Breast epithelium (tissue), 4 donors: ENCODE measurements at regions not wholly inside any gene's neighbourhood (a gene's known extent, or its start where the extent isn't known, plus 50 kb on each side); places are given as distances from the start of the nearest gene placed in this dataset.
"Not testable (repeated sequence)": the region's sequence is repeated elsewhere in the genome, so short reads cannot be mapped to it uniquely, and the experiment has no call there.

Experiments used
- DNase-seq, 2 donors: peaks; one replicate each; pipeline ENCODE4 v3.0.0-alpha.2; 2019; ENCODE audit warnings: low spot score in 2 of 2
- H3K27ac ChIP-seq, 2 donors: fragments of 200-600 bp; sonication (generic) in 1 of 2; one replicate each; pipeline ENCODE4 v1.5.1; 2016 to 2019; ENCODE audit warnings: mild to moderate bottlenecking in 1 of 2
- H3K27me3 ChIP-seq, 2 donors: fragments of 200-600 bp; sonication (generic) in 1 of 2; one replicate each; pipeline versions ENCODE4 v1.5.1 to v1.6.0; 2017 to 2019; ENCODE audit warnings: control low read depth in 1 of 2, mild to moderate bottlenecking in 1 of 2
- H3K36me3 ChIP-seq: fragments of 200-600 bp; one replicate; pipeline ENCODE4 v1.5.1; 2019
- H3K4me1 ChIP-seq, 2 donors: fragments of 200-600 bp; sonication (generic); one replicate each; pipeline ENCODE4 v1.5.1; 2016 to 2019; ENCODE audit warnings: control low read depth in 1 of 2
- H3K4me3 ChIP-seq, 3 donors: fragments of 200-600 bp; sonication (generic); 1 replicate in 2 of 3; 2 replicates in 1 of 3; pipeline ENCODE4 v1.5.1; 2016 to 2019; ENCODE audit warnings: mild to moderate bottlenecking in 3 of 3, moderate library complexity in 2 of 3
- H3K9me3 ChIP-seq, 2 donors: fragments of 200-600 bp; sonication (generic) in 1 of 2; one replicate each; pipeline ENCODE4 v1.5.1; 2016 to 2019; ENCODE audit warnings: control low read depth in 1 of 2
- POLR2A ChIP-seq: fragments of 450-650 bp; IDR thresholded peaks from one replicate; pipeline ENCODE4 v1.6.1; 2016; ENCODE audit warnings: antibody characterized with exemption, mild to moderate bottlenecking, moderate library complexity
- POLR2AphosphoS5 ChIP-seq, 3 donors: sonication (generic); formaldehyde crosslinking; IDR thresholded peaks; one replicate each; pipeline ENCODE4 v1.6.1; 2017; ENCODE audit warnings: antibody characterized with exemption in 3 of 3
- intact Hi-C: fragments of 100-400 bp; cut with DNase I; formaldehyde crosslinking; loops from one replicate; pipeline ENCODE4 v1.15.1; 2023; ENCODE audit warnings: low total_unique reads
- TF ChIP-seq, protein P1 (sequence below), 3 donors: fragments of 450-650 bp; IDR thresholded peaks; one replicate each; pipeline ENCODE4 v1.5.1; 2016 to 2017; ENCODE audit warnings: antibody characterized with exemption in 3 of 3, mild to moderate bottlenecking in 3 of 3, moderate library complexity in 3 of 3

DNA sequence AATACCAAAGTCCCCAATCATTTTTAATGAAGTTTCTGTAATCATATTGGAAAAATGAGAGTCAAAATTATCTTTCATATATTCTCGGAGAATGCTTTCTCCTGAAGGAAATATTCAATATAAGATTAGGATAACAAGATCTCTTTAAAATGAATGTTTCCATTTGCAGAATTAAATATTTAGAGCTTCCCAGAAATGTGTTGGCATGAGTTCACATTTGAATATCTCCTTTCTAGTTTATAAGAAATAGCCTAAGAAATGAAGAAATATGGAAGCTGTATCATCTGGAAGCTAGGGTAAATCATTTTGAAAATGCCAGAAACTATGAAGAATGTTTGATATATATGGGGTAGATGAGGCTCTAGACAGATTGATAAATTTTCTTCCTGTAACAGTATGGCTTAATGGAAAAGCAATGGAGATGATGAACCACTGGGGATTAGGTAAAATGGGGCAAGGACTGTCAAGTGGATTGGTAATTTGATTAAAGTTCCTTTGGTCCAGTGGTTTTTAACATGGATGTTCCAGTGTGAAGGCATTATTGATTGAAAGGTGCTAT lies 184.6 kb upstream of the ZNF804A start:
- intact Hi-C loops = no loop called here
- Histone ChIP-seq H3K4me3 (no peak overlapping the region), H3K27ac (no peak overlapping the region), H3K9me3 (no peaks in the 10 kb centered on the region), H3K27me3 (no peaks in the 10 kb centered on the region), H3K36me3 (no peaks in the 10 kb centered on the region), H3K4me1 (no peaks in the 10 kb centered on the region)
- no peak for DNase-seq
- TF ChIP-seq, protein P1, sequence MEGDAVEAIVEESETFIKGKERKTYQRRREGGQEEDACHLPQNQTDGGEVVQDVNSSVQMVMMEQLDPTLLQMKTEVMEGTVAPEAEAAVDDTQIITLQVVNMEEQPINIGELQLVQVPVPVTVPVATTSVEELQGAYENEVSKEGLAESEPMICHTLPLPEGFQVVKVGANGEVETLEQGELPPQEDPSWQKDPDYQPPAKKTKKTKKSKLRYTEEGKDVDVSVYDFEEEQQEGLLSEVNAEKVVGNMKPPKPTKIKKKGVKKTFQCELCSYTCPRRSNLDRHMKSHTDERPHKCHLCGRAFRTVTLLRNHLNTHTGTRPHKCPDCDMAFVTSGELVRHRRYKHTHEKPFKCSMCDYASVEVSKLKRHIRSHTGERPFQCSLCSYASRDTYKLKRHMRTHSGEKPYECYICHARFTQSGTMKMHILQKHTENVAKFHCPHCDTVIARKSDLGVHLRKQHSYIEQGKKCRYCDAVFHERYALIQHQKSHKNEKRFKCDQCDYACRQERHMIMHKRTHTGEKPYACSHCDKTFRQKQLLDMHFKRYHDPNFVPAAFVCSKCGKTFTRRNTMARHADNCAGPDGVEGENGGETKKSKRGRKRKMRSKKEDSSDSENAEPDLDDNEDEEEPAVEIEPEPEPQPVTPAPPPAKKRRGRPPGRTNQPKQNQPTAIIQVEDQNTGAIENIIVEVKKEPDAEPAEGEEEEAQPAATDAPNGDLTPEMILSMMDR (IDR thresholded peaks at IDR 0.05) = no peak
- no peak for TF ChIP-seq POLR2A

DNA sequence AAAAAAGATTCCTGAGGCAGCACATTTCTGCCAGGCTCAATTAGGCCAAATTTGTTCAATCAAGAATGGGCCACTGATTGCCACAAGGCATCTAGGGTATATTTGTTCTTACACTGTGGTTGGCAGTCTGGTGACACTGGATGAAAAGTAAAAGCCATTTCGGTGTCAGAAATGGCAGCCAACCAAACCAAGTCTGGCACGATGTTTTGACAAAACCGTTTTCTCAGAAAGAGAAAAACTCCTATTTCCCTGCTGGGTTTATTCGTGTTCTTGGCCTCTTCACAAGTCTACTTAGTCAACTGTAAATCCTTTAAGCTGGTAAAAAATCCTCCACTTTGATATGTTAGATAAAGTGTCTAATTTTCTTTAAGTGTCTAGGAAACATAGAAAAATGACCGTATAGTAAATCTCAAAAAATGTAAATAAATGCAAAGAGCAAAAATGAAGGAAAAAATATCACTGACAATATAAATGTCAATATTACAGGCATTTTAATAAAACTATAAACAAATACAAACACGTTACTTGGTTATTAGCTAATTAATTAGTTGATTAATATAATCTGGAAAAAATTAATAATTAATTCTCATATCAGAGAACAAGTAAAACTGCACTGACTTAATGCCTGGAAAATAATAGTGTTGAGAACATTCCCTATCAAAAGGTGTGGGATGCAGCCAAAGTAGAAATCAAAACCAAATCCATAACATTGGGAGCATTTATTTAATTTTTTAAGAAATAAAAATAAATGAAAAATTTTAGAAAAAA lies 182.0 kb upstream of the ZNF804A start:
- H3K4me1 ChIP-seq = no peaks in the 10 kb centered on the region
- TF ChIP-seq, protein P1 (IDR thresholded peaks at IDR 0.05) = no peak
- no peak for TF ChIP-seq POLR2A
- no peak for TF ChIP-seq POLR2AphosphoS5 (IDR thresholded peaks at IDR 0.05)
- no peak for DNase-seq
- H3K9me3 ChIP-seq = no peaks in the 10 kb centered on the region
- no peak overlapping the region for H3K27ac ChIP-seq
- no peak overlapping the region for H3K4me3 ChIP-seq
- intact Hi-C loops = no loop called here
- no peaks in the 10 kb centered on the region for H3K27me3 ChIP-seq
- no peaks in the 10 kb centered on the region for H3K36me3 ChIP-seq

- Histone ChIP-seq H3K9me3 (no peaks in the 10 kb centered on the region), H3K27ac (no peak overlapping the region), H3K36me3 (no peaks in the 10 kb centered on the region), H3K27me3 (no peaks in the 10 kb centered on the region), H3K4me1 (no peaks in the 10 kb centered on the region), H3K4me3 (no peak overlapping the region)
- intact Hi-C loops = no loop called here
- TF ChIP-seq POLR2A (no peak), POLR2AphosphoS5 (IDR thresholded peaks at IDR 0.05) (no peak)
- TF ChIP-seq, protein P1 (IDR thresholded peaks at IDR 0.05) = no peak
- DNase-seq = no peak
Measured at GRCh38 chr2:184419744-184420143, 178.6 kb upstream of the ZNF804A start.

DNA sequence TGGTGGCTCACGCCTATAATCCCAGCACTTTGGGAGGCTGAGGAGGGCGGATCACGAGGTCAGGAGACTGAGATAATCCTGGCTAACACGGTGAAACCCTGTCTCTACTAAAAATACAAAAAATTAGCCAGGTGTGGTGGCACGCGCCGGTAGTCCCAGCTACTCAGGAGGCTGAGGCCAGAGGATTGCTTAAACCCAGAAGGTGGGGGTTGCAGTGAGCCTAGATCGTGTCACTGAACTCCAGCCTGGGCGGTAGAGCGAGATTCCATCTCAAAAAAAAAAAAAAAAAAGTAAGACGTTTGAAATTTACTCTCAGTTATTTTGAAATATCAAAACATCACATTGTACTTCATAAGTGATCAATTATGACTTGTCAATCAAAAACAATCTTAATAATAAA lies 176.9 kb upstream of the ZNF804A start:
- H3K36me3 ChIP-seq, H3K27ac ChIP-seq, H3K4me3 ChIP-seq, DNase-seq, H3K9me3 ChIP-seq, H3K4me1 ChIP-seq, H3K27me3 ChIP-seq, intact Hi-C loops: not testable (repeated sequence)

DNA sequence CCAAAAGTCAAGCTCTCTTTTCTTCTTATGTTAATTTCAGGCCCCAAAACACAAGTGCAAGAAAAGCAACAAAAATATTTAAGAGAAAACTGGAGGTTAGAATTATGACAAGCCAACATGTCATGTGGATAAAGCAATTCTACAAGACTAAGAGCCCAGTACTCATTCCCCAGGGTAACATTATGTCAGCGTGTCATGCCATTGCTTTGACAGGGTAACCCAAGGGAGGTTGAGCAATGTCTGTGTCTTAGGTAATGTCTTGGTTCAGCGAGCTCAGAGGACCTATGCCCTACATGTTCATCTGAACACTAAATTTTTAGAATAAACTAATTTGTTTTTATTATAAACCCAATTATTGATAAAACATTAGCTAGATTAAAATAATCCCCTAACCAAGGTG lies 173.2 kb upstream of the ZNF804A start:
- H3K4me1 ChIP-seq = no peaks in the 10 kb centered on the region
- intact Hi-C loops = no loop called here
- H3K27ac ChIP-seq = no peak overlapping the region
- TF ChIP-seq POLR2AphosphoS5 (IDR thresholded peaks at IDR 0.05) = no peak
- TF ChIP-seq, protein P1 (IDR thresholded peaks at IDR 0.05) = no peak
- no peak for TF ChIP-seq POLR2A
- H3K27me3 ChIP-seq = no peaks in the 10 kb centered on the region
- no peaks in the 10 kb centered on the region for H3K36me3 ChIP-seq
- H3K4me3 ChIP-seq = no peak overlapping the region
- H3K9me3 ChIP-seq = no peaks in the 10 kb centered on the region
- DNase-seq = no peak
